ENCODE measurements at regions not wholly inside any gene's neighbourhood (a gene's known extent, or its start where the extent isn't known, plus 50 kb on each side); places are given as distances from the start of the nearest gene placed in this dataset.

DNA sequence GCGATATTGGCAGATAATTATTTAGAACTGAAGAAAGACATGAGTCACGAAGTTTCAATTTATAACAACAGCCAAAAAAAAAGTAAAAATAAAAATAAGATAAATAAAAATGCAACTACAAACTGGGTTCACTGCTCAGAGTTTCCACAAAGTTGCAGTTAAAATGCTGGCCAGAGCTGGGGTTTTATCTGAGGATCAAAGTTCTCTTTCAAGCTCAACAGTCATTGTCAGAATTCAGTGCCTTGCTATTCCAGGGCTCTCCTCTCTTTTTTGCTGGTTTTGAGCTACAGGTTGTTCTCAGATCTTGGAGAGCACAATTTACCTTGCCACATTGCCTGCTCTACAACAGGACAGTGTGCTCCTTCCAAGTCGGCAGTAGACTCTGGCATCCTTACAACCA is 60.1 kb downstream of the PYDC2 start:
- no peak for TF ChIP-seq EZH2 (IDR thresholded peaks at IDR 0.05; ENCODE audit: insufficient read depth, poor library complexity, severe bottlenecking)
- TF ChIP-seq EZH2phosphoT487 (IDR thresholded peaks at IDR 0.05; ENCODE audit: insufficient read depth, low read depth) = no peak

All from GM23248 (cell line).